ENCODE measurements at regions not wholly inside any gene's neighbourhood (a gene's known extent, or its start where the extent isn't known, plus 50 kb on each side); places are given as distances from the start of the nearest gene placed in this dataset.

DNA sequence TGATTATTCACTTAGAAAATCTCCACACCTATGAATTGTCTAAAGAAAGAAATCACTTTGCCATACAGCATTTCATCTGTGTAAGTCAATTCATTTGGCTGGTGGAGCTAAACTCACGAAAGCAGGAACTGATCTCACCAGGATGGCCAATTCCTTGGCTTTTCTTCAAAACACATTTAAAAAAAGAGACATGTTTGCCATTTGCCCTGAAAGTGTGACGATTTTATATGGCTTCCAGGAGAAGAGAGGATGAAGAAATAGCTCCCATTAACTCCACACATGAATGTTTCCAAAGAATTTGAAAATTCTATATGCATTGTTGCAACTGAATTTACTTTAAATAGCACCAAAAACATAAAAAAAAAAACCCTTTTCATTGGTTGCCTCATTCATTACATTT, 334.7 kb downstream of the DMRT2 start:
- H3K4me1 Mint-ChIP-seq: no peaks in the 10 kb centered on the region
- H3K36me3 Mint-ChIP-seq (ENCODE audit: low read depth): no peaks in the 10 kb centered on the region
- H3K4me3 Mint-ChIP-seq: no peak overlapping the region
- DNase-seq (no peak), ATAC-seq (no peak)
- no peaks in the 10 kb centered on the region for H3K9me3 ChIP-seq (ENCODE audit: control insufficient read depth, low read length, poor library complexity, severe bottlenecking)
- H3K27ac Mint-ChIP-seq: no peak overlapping the region
- H3K27me3 Mint-ChIP-seq: peaks cover 5% of the 10 kb centered on the region

DNA sequence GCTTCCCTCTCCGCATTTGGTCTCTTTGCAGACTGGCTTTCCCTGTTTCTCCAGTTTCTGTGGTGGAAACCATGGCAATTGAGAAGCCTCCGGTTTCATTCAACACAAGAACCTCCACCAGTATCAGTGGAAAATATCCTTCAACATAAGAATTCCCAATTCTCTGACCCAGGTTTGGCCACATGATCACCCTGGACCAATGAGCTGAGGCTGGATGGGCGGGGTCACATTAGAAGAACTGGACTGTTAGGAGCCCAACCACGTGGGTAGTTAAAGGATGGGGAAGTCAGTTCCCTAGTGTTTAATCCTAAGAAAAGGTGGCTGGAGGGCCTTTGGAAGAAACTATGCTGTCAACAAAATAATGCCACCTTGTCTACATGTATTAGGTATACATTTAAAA, 336.3 kb downstream of the DMRT2 start:
- peaks cover 10% of the 10 kb centered on the region for H3K27me3 Mint-ChIP-seq
- DNase-seq: no peak

GRCh38 chr9:1388216-1388615, 338.1 kb downstream of the DMRT2 start:
- no peaks in the 10 kb centered on the region for H3K9me3 ChIP-seq (ENCODE audit: control insufficient read depth, low read length, poor library complexity, severe bottlenecking)
- Mint-ChIP-seq H3K36me3 (ENCODE audit: low read depth) (no peaks in the 10 kb centered on the region), H3K27me3 (peaks cover 10% of the 10 kb centered on the region), H3K4me1 (no peaks in the 10 kb centered on the region), H3K27ac (no peak overlapping the region), H3K4me3 (no peak overlapping the region)
- DNase-seq (no peak), ATAC-seq (no peak)

More for the DNA sequence above, 336.3 kb downstream of the DMRT2 start:
- Mint-ChIP-seq H3K27ac (no peak overlapping the region), H3K36me3 (ENCODE audit: low read depth) (no peaks in the 10 kb centered on the region), H3K4me3 (no peak overlapping the region), H3K4me1 (no peaks in the 10 kb centered on the region)
- no peak for ATAC-seq
- H3K9me3 ChIP-seq (ENCODE audit: control insufficient read depth, low read length, poor library complexity, severe bottlenecking): no peaks in the 10 kb centered on the region

- ATAC-seq (no peak), DNase-seq (no peak)
- Mint-ChIP-seq H3K4me3 (no peak overlapping the region), H3K36me3 (ENCODE audit: low read depth) (no peaks in the 10 kb centered on the region), H3K4me1 (no peaks in the 10 kb centered on the region), H3K27me3 (no peaks in the 10 kb centered on the region), H3K27ac (no peak overlapping the region)
- H3K9me3 ChIP-seq (ENCODE audit: control insufficient read depth, low read length, poor library complexity, severe bottlenecking): no peaks in the 10 kb centered on the region
These were observed 350.8 kb downstream of the DMRT2 start for GRCh38 chr9:1400983-1401382.

DNA sequence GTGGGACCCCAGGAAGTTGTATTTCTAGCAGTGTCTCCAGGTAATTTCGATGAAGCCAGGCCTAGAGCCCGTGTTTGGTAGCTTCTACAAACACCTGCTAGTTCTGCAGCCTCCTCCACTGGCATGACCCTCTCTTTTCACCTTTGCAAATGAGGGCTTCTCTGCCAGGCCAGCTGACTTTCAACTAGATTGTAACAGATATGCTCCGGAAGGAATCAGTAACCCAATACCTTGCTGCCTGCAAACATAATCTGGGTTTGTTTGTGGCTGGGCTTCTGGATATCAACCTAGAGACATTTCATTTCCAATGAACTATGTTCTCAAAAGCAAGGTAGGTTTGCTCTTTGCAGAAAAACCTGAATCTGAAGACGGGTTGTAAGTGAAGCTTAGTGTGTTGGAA, 354.8 kb downstream of the DMRT2 start:
- DNase-seq (no peak), ATAC-seq (no peak)
- H3K9me3 ChIP-seq (ENCODE audit: control insufficient read depth, low read length, poor library complexity, severe bottlenecking): no peaks in the 10 kb centered on the region

DNA sequence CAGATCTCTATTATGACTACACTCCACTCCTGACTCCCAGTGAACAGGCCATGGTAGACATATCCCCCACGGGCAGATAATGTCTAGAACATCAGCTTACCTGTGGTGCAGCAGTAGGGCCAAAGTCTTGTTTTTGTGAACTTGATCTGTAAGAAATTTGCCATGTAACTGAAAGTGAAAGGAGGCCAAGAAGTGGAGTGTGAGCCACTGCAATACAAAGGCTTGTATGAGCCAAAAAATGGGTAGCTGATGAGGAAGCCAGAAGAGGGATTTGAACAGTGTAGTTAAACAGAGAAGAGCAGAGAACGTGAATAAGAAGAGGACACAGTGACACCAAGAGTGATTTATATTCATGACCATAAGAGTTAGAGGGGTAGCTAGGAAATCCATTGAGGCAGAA, 361.7 kb downstream of the DMRT2 start:
- H3K27ac Mint-ChIP-seq: no peak overlapping the region
- ATAC-seq (no peak), DNase-seq (no peak)
- H3K4me3 Mint-ChIP-seq: no peak overlapping the region
- H3K9me3 ChIP-seq (ENCODE audit: control insufficient read depth, low read length, poor library complexity, severe bottlenecking): no peaks in the 10 kb centered on the region
- H3K4me1 Mint-ChIP-seq: peaks cover 2% of the 10 kb centered on the region
- no peaks in the 10 kb centered on the region for H3K27me3 Mint-ChIP-seq
- H3K36me3 Mint-ChIP-seq (ENCODE audit: low read depth): no peaks in the 10 kb centered on the region

More for the DNA sequence above, 354.8 kb downstream of the DMRT2 start:
- no peak overlapping the region for H3K4me3 Mint-ChIP-seq
- H3K27me3 Mint-ChIP-seq: no peaks in the 10 kb centered on the region
- H3K27ac Mint-ChIP-seq: no peak overlapping the region
- H3K4me1 Mint-ChIP-seq: no peaks in the 10 kb centered on the region
- no peaks in the 10 kb centered on the region for H3K36me3 Mint-ChIP-seq (ENCODE audit: low read depth)

DNA sequence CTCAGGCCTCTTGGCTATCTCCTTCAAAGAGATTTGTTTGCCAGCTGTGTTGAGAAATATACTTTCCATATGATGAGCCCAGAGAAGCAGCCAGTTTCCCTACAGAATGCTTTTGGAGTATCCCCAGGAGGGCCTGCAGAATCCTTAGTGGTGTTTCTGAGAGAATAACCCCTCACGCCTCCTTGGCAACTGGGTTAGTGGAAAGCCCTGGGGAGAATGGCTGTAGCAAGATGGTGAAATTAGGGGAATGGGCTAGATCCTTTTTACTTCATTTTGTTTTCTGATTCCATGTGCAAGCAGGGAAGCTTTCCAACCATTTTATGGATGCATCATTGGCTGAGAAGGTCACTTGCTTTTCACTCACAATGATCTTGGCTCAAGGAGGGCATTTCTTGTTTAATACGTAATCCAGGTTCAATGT, 364.6 kb downstream of the DMRT2 start:
- H3K4me3 Mint-ChIP-seq: no peak overlapping the region
- H3K9me3 ChIP-seq (ENCODE audit: control insufficient read depth, low read length, poor library complexity, severe bottlenecking): no peaks in the 10 kb centered on the region
- peaks cover 2% of the 10 kb centered on the region for H3K4me1 Mint-ChIP-seq
- no peaks in the 10 kb centered on the region for H3K36me3 Mint-ChIP-seq (ENCODE audit: low read depth)
- ATAC-seq (no peak), DNase-seq (no peak)
- no peaks in the 10 kb centered on the region for H3K27me3 Mint-ChIP-seq
- no peak overlapping the region for H3K27ac Mint-ChIP-seq

DNA sequence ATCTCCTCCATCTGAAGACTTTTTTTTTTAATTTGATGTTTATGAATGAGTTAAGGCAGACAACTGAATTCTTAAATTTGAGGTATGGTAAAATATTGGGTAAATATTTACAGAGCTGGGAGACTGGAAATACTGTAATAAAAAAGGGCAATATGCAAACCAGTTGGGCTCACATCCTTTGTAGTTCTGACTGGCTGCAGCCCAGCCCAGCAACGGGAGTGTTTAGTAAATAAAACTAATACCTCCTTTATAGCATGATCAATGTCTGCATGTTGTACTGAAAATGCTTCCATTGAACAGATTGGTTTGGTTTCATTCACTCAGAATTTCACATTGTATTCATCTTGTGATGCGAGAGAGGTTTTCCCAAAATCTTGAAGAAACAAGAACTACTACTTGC, 365.0 kb downstream of the DMRT2 start:
- ATAC-seq (no peak), DNase-seq (no peak)
- no peaks in the 10 kb centered on the region for H3K27me3 Mint-ChIP-seq
- no peaks in the 10 kb centered on the region for H3K36me3 Mint-ChIP-seq (ENCODE audit: low read depth)
- no peak overlapping the region for H3K27ac Mint-ChIP-seq
- no peaks in the 10 kb centered on the region for H3K9me3 ChIP-seq (ENCODE audit: control insufficient read depth, low read length, poor library complexity, severe bottlenecking)
- peaks cover 2% of the 10 kb centered on the region for H3K4me1 Mint-ChIP-seq
- no peak overlapping the region for H3K4me3 Mint-ChIP-seq

GRCh38 chr9:1416261-1416660, 366.1 kb downstream of the DMRT2 start:
- DNase-seq (no peak), ATAC-seq (no peak)
- peaks cover 2% of the 10 kb centered on the region for H3K4me1 Mint-ChIP-seq
- no peaks in the 10 kb centered on the region for H3K27me3 Mint-ChIP-seq
- no peak overlapping the region for H3K27ac Mint-ChIP-seq
- no peak overlapping the region for H3K4me3 Mint-ChIP-seq
- H3K36me3 Mint-ChIP-seq (ENCODE audit: low read depth): no peaks in the 10 kb centered on the region
- no peaks in the 10 kb centered on the region for H3K9me3 ChIP-seq (ENCODE audit: control insufficient read depth, low read length, poor library complexity, severe bottlenecking)

DNA sequence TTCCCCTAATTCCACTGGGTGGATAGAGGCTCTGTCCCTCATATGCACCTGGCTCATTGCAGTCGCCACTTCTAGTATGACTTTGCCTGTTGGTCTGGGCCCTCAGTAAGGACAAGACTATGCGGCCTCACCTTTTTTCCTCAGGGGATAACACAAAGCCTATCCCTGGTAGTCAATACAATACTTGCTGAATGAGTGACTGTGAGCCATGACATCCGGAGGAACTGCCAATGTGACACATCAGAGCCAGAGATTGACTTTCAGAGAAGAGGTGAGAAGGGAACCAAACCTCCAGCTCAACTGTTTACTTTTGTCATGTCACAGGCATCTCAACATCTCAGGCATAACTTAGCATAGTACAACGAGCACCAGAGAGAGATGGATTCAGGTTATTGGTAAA, 371.3 kb downstream of the DMRT2 start:
- no peak for ATAC-seq
- H3K4me1 Mint-ChIP-seq: no peaks in the 10 kb centered on the region
- no peak overlapping the region for H3K27ac Mint-ChIP-seq
- H3K9me3 ChIP-seq (ENCODE audit: control insufficient read depth, low read length, poor library complexity, severe bottlenecking): no peaks in the 10 kb centered on the region
- no peak overlapping the region for H3K4me3 Mint-ChIP-seq
- H3K36me3 Mint-ChIP-seq (ENCODE audit: low read depth): no peaks in the 10 kb centered on the region
- no peaks in the 10 kb centered on the region for H3K27me3 Mint-ChIP-seq
- DNase-seq: no peak

DNA sequence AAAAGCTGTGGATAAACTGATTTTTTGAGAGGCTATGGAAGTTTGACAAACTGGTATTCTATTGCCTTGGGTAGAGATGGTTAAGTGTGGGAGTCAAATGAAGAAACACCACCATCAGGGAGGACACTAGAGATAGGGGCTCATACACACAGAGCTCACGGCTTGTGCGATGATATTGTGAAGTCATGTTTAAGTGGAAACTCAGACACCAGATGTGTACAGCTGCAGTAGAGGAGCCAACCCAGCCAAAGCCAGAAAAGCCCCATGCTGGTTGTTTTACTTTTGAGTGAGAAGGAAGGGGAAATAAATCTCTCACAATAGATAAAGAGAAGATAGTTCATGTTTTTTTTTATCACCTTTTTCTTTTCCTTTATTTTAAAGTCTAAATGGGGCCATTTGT, 377.7 kb downstream of the DMRT2 start:
- no peak overlapping the region for H3K4me3 Mint-ChIP-seq
- H3K27ac Mint-ChIP-seq: no peak overlapping the region
- H3K36me3 Mint-ChIP-seq (ENCODE audit: low read depth): no peaks in the 10 kb centered on the region
- peaks cover 4% of the 10 kb centered on the region for H3K27me3 Mint-ChIP-seq
- ATAC-seq: no peak
- H3K4me1 Mint-ChIP-seq: no peaks in the 10 kb centered on the region
- H3K9me3 ChIP-seq (ENCODE audit: control insufficient read depth, low read length, poor library complexity, severe bottlenecking): no peaks in the 10 kb centered on the region
- no peak for DNase-seq

DNA sequence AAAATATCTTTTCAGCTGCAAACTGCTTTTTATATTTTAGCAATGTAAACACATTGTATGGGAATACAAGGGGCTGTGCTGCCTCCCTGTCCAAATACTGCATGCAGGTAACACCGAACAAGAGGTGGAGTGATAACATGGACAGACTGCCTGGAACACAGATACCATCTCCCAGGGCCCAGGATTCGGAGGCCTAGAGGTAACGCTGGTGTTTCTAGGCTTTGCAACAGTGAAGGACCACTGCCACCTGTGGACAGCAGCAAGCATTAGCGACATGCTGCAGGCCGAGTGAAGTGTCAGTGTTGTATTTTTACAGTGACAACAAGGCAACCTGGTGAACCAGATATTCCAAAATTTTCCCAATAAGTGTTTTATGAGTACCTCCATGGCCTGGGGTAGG, 379.1 kb downstream of the DMRT2 start:
- no peaks in the 10 kb centered on the region for H3K9me3 ChIP-seq (ENCODE audit: control insufficient read depth, low read length, poor library complexity, severe bottlenecking)
- DNase-seq (no peak), ATAC-seq (no peak)
- Mint-ChIP-seq H3K36me3 (ENCODE audit: low read depth) (no peaks in the 10 kb centered on the region), H3K27me3 (peaks cover 4% of the 10 kb centered on the region), H3K4me3 (no peak overlapping the region), H3K4me1 (no peaks in the 10 kb centered on the region), H3K27ac (no peak overlapping the region)

DNA sequence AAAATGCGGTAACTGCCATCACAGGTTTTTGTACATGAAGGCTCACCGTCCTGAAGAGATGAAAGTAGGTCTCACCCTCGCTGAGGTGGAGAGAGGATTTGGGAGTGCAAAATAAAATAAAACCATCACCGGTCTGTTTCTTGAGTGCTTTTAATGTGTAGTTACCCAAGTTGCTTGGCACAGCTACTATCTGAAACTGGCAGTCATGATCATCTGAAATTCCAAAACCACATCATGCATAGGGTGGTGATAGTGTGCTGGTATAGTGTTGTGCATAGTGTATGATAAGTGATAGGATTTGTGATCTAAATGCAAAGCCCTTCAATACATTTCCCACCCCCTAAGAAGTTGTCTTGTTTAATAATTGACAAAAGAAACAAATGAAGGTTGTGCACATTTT, 381.3 kb downstream of the DMRT2 start:
- ATAC-seq (no peak), DNase-seq (no peak)
- no peaks in the 10 kb centered on the region for H3K9me3 ChIP-seq (ENCODE audit: control insufficient read depth, low read length, poor library complexity, severe bottlenecking)
- no peak overlapping the region for H3K4me3 Mint-ChIP-seq
- H3K36me3 Mint-ChIP-seq (ENCODE audit: low read depth): no peaks in the 10 kb centered on the region
- no peaks in the 10 kb centered on the region for H3K4me1 Mint-ChIP-seq
- peaks cover 4% of the 10 kb centered on the region for H3K27me3 Mint-ChIP-seq
- no peak overlapping the region for H3K27ac Mint-ChIP-seq

- no peaks in the 10 kb centered on the region for H3K9me3 ChIP-seq (ENCODE audit: control insufficient read depth, low read length, poor library complexity, severe bottlenecking)
- DNase-seq (no peak), ATAC-seq (no peak)
- Mint-ChIP-seq H3K4me3 (no peak overlapping the region), H3K27ac (no peak overlapping the region), H3K4me1 (no peaks in the 10 kb centered on the region), H3K36me3 (ENCODE audit: low read depth) (peaks cover 2% of the 10 kb centered on the region), H3K27me3 (peaks cover 12% of the 10 kb centered on the region)
These were observed 384.1 kb downstream of the DMRT2 start for GRCh38 chr9:1434052-1434767.
